GM18907 (cell line): ENCODE measurements at regions not wholly inside any gene's neighbourhood (a gene's known extent, or its start where the extent isn't known, plus 50 kb on each side); places are given as distances from the start of the nearest gene placed in this dataset.

ENCODE experiments used
- ATAC-seq: cut with Tn5 transposase; IDR thresholded peaks from one replicate; pipeline ENCODE4 v1.9.1; 2021; ENCODE audit warnings: mild to moderate bottlenecking, moderate library complexity; ENCODE audit not compliant: unreplicated experiment

- ATAC-seq, result no peak
Observed at GRCh38 chr3:5304188-5304587, 116.7 kb downstream of the EDEM1 start.

- peak; percentile 83 for ATAC-seq
Observed at GRCh38 chr3:5304789-5305683, 117.5 kb downstream of the EDEM1 start.

- ATAC-seq, result peak; percentile 27
Observed at GRCh38 chr3:5305684-5305989, 118.1 kb downstream of the EDEM1 start.

GRCh38 chr3:5309171-5309570 is 121.7 kb downstream of the EDEM1 start:
- no peak for ATAC-seq

- ATAC-seq, result no peak
Observed at GRCh38 chr3:5309602-5310001, 122.1 kb downstream of the EDEM1 start.

GRCh38 chr3:5310509-5310908 is 123.0 kb downstream of the EDEM1 start:
- no peak for ATAC-seq

GRCh38 chr3:5312290-5312689 is 124.8 kb downstream of the EDEM1 start:
- ATAC-seq, result no peak

- no peak for ATAC-seq
Observed at GRCh38 chr3:5314897-5315296, 127.4 kb downstream of the EDEM1 start.

GRCh38 chr3:5317557-5317956 is 130.1 kb downstream of the EDEM1 start:
- no peak for ATAC-seq

- no peak for ATAC-seq
Observed at GRCh38 chr3:5319454-5319853, 131.9 kb downstream of the EDEM1 start.

GRCh38 chr3:5321666-5322340 is 134.3 kb downstream of the EDEM1 start:
- ATAC-seq, result no peak

GRCh38 chr3:5324780-5325179 is 137.3 kb downstream of the EDEM1 start:
- no peak for ATAC-seq

- ATAC-seq, result no peak
Observed at GRCh38 chr3:5330152-5330810, 142.8 kb downstream of the EDEM1 start.

- no peak for ATAC-seq
Observed at GRCh38 chr3:5331567-5332269, 144.2 kb downstream of the EDEM1 start.

GRCh38 chr3:5332270-5332956 is 144.9 kb downstream of the EDEM1 start:
- ATAC-seq, result peak; percentile 73

- no peak for ATAC-seq
Observed at GRCh38 chr3:5339967-5340535, 152.5 kb downstream of the EDEM1 start.

GRCh38 chr3:5341610-5342009 is 154.1 kb downstream of the EDEM1 start:
- no peak for ATAC-seq

GRCh38 chr3:5343459-5343858 is 156.0 kb downstream of the EDEM1 start:
- ATAC-seq, result no peak

- ATAC-seq, result no peak
Observed at GRCh38 chr3:5344707-5345106, 157.2 kb downstream of the EDEM1 start.

- ATAC-seq, result no peak
Observed at GRCh38 chr3:5347486-5347885, 160.0 kb downstream of the EDEM1 start.
